HG03521 (cell line): ENCODE measurements at regions not wholly inside any gene's neighbourhood (a gene's known extent, or its start where the extent isn't known, plus 50 kb on each side); places are given as distances from the start of the nearest gene placed in this dataset.

Experiments used
- ATAC-seq: cut with Tn5 transposase; IDR thresholded peaks from one replicate; pipeline ENCODE4 v1.9.1; 2021; ENCODE audit warnings: mild to moderate bottlenecking, moderate library complexity; ENCODE audit not compliant: unreplicated experiment

- no peak for ATAC-seq
Observed at GRCh38 chr5:8234179-8234770, 365.3 kb downstream of the MTRR start.

DNA sequence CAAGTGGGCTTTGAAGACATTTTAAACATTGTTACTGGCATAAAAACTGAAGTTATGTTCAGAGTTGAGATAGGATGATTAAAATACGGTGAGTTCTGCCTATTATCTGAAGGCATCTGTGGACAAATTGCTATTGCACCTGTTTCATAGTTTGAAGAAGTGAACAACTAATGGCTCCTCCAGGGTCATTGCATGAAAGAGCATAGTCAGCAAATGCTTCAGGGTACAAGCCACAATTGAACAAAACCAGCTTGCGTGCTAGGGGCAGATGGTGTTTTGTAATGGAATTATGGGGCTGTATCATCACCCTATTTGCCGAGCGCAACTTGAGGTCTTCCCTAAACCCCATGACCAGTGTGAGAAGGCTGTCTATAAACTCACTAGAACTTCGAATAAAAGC, 369.1 kb downstream of the MTRR start:
- no peak for ATAC-seq

GRCh38 chr5:8239198-8239597, 370.2 kb downstream of the MTRR start:
- ATAC-seq: no peak

GRCh38 chr5:8239646-8240045, 370.7 kb downstream of the MTRR start:
- ATAC-seq: no peak

GRCh38 chr5:8241076-8241475, 372.1 kb downstream of the MTRR start:
- no peak for ATAC-seq

DNA sequence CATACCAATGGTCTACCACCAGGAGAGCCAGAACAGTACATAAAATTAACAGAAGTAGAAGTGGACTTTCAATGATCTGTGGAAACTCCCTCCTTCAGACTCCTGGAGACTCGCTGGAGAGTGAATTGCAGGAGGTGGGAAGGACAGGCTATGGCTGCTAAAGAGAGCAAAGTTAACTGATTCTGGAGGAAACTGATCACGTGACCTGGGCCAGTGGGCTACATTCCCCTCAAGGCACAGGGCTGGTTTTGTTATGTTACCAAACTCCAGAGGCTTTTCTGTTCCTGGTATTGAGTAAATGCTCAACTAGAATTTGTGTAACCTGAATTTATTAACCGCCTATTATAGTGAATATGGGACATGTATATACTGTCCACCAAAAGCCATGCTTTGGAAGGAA, 372.6 kb downstream of the MTRR start:
- ATAC-seq: no peak

GRCh38 chr5:8247049-8247899, 378.3 kb downstream of the MTRR start:
- no peak for ATAC-seq

GRCh38 chr5:8253376-8253775, 384.4 kb downstream of the MTRR start:
- ATAC-seq: no peak

DNA sequence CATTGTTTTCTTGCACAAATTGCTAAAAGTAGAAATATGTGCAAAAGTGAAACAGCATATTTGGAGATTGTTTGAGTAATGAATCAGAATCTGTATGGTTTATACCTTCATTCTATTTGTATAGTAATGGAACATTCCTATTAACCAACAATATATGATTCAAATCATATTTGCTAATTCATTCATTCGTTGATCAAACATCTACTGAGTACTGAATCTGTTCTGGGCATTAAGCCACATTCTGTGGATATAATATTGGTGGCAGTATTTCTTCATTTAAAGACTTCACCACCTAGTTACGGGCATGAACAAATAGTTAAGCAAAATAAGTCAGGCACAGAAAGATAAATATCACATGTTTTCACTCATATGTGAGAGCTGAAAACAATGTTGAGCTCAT, 385.7 kb downstream of the MTRR start:
- ATAC-seq: no peak

GRCh38 chr5:8258801-8259200, 389.9 kb downstream of the MTRR start:
- ATAC-seq: no peak

GRCh38 chr5:8270246-8270645, 401.3 kb downstream of the MTRR start:
- no peak for ATAC-seq

GRCh38 chr5:8280711-8281363, 411.9 kb downstream of the MTRR start:
- no peak for ATAC-seq

GRCh38 chr5:8288334-8288733, 419.4 kb downstream of the MTRR start:
- no peak for ATAC-seq

DNA sequence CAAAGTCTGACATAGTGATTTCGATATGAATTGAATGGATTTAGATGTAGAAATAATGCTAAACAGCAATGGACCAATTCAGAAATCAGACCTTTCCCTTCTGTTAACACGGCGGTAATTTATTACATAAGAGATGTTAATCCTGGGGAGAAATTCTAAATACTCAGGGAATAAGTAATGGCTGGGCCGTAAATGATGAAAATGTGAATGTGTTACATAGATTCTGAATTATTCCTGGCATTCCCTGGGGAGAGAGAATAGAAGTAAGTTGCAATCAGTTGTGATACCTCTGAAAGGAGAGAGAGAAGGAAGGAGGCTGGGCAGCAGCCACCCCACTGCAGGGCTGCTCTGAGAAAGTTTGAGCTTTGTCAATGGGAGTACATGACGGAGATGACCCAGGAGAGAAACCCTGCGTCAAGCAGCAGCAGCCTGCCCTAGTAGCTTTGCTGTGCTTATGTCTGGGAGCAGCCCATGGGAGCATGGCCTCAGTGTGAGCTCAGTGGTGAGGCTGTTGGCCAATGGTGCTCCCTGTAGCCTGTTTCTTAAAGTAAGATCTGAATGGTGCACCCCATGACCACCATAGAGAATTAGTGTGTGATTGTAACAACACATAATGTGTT, 420.1 kb downstream of the MTRR start:
- ATAC-seq: no peak

- ATAC-seq: no peak
Observed at GRCh38 chr5:8289779-8290178, 420.8 kb downstream of the MTRR start.

GRCh38 chr5:8290721-8291120, 421.8 kb downstream of the MTRR start:
- ATAC-seq: no peak

DNA sequence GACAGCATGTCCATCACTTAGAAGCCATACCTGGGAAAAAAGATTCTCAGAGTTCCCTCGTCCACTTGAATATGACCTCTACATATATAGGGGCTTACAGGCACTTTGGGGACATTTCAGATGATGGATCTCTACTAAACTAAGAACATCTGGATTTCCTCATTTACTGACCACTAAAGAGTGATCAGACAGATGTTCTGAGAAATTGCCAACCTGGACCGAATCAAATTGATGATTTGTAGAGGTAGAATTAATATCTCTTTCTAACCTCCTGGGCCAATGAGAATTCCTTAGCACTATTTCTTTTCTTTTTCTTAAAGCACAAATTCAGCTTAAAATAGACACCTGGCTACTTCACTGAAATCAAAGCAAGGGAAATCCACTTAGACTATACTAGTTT, 422.7 kb downstream of the MTRR start:
- no peak for ATAC-seq

- no peak for ATAC-seq
Observed at GRCh38 chr5:8295141-8295540, 426.2 kb downstream of the MTRR start.

GRCh38 chr5:8299716-8300115, 430.8 kb downstream of the MTRR start:
- ATAC-seq: no peak

DNA sequence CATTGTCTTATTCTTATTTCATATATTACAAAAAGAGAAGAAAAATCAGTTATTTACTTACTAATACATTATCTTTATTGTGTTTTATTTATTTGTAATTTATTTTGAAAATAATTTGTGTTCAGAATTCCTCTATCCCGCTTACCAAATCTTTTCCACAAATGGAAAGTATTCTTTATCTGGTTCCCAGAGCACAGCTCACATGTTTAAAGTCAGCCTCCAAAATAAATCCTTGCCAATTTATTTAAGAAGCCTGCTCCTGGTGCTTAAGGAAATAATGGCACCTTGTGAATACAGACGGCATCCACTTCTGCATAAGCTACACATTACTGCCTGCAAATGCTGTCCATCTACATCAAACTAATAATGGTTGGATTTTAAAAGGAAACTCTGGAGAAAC, 435.4 kb downstream of the MTRR start:
- ATAC-seq: no peak

DNA sequence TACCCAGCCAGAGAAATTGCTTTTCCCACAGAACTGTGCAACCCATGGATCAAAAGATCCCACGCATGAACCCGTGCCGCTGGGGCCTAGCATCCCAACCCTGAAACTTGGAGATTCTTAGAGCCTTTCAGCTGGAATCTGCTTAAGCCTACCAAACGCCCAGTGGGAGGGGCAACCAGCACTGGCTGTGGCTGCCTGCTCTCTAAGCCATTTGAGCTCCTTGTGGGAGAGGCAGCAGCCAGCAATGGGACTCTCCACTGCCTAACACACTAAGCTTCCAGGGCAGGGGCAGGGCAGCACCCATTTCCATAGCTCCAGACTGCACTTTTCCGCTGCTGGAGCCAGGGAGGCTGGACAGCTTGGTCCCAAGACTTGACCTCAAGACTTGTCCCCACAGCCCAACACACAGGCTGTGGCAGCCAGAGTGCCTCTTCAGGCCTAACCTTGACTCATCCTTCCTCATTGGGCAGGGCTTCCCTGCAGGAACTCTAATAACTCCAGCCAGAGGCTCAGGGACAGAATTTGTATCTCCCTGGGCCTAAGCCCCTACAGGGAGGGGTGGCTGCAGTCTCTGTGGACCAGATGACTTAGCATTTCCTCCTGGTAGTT, 437.4 kb downstream of the MTRR start:
- no peak for ATAC-seq
